AG04449 (cell line): ENCODE measurements at regions not wholly inside any gene's neighbourhood (a gene's known extent, or its start where the extent isn't known, plus 50 kb on each side); places are given as distances from the start of the nearest gene placed in this dataset.
"Not testable (repeated sequence)": the region's sequence is repeated elsewhere in the genome, so short reads cannot be mapped to it uniquely, and the experiment has no call there.

Source experiments
- CTCF ChIA-PET: fragments of 350-600 bp; formaldehyde crosslinking; extraction: SDS; loops from one replicate; lab custom pipeline; 2021; ENCODE audit warnings: antibody characterized with exemption; lab: Yijun Ruan, JAX
- POLR2A ChIA-PET: fragments of 400-600, 350-600 bp; formaldehyde crosslinking; extraction: SDS; loops from one replicate; lab custom pipeline; 2020; ENCODE audit warnings: antibody characterized with exemption, inconsistent platforms; lab: Yijun Ruan, JAX
- DNase-seq: peaks from one replicate; pipeline ENCODE4 v3.0.0-alpha.2; 2010; ENCODE audit warnings: low read depth, low spot score
- H3K4me3 ChIP-seq: 2 replicates; pipeline ENCODE4 v1.5.1; 2011; ENCODE audit warnings: low read depth, mild to moderate bottlenecking, control low read depth, low read length
- TF ChIP-seq, protein P1 (sequence below): IDR thresholded peaks from one replicate; pipeline ENCODE4 v1.5.1; 2011; ENCODE audit warnings: mild to moderate bottlenecking, moderate library complexity, low read length, control low read depth, inconsistent platforms; ENCODE audit not compliant: insufficient read depth; ENCODE audit errors: missing control alignments

DNA sequence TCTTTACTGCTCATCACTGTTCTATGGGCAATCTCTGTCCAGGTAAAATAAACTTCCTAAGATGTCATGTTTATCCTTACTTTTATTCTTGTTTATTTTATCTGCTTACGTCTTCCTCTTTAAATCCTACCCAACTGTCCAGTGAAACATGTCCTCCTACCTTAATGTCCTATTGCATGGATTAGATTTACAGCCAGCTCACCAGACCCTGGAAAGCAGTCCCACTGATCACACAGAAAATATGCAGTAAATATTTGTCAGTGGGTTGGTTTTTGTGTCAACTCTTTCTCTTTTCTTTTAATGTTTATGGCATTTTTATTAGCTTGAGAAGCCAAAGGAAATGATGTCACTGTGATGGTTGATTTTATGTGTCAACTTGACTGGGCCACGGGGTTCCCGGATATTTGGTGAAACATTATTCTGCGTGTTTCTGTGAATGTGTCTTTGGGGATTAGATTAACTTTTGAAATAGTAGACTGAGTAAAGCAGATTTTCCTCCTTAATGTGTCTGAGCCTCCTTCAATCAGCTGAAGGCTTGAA lies 258.3 kb downstream of the SRGAP2C start:
- ChIA-PET CTCF (no interaction called here), POLR2A (no interaction called here)
- no peak for DNase-seq

DNA sequence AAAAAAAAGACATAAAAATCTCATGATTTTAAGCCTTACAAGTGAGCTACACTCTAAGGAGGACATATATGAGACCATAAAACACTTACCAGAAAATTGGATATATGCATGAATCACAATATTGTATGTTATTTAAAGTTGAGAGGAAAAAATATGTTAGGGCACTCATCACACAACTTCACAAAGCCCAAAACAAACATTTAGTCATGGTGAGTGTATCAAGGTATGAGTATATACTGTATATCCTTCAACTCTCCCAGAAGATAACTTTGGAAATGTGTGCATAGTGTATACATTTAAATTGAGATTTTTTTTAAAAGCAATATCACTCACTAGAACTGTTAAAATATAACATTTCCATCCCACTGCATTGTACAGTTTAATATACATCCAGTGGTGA lies 259.3 kb downstream of the SRGAP2C start:
- no peak overlapping the region for H3K4me3 ChIP-seq
- ChIA-PET POLR2A (no interaction called here), CTCF (no interaction called here)
- TF ChIP-seq, protein P1, sequence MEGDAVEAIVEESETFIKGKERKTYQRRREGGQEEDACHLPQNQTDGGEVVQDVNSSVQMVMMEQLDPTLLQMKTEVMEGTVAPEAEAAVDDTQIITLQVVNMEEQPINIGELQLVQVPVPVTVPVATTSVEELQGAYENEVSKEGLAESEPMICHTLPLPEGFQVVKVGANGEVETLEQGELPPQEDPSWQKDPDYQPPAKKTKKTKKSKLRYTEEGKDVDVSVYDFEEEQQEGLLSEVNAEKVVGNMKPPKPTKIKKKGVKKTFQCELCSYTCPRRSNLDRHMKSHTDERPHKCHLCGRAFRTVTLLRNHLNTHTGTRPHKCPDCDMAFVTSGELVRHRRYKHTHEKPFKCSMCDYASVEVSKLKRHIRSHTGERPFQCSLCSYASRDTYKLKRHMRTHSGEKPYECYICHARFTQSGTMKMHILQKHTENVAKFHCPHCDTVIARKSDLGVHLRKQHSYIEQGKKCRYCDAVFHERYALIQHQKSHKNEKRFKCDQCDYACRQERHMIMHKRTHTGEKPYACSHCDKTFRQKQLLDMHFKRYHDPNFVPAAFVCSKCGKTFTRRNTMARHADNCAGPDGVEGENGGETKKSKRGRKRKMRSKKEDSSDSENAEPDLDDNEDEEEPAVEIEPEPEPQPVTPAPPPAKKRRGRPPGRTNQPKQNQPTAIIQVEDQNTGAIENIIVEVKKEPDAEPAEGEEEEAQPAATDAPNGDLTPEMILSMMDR: no peak
- DNase-seq: no peak

More for the DNA sequence above, 258.3 kb downstream of the SRGAP2C start:
- H3K4me3 ChIP-seq: no peak overlapping the region
- TF ChIP-seq, protein P1: no peak

DNA sequence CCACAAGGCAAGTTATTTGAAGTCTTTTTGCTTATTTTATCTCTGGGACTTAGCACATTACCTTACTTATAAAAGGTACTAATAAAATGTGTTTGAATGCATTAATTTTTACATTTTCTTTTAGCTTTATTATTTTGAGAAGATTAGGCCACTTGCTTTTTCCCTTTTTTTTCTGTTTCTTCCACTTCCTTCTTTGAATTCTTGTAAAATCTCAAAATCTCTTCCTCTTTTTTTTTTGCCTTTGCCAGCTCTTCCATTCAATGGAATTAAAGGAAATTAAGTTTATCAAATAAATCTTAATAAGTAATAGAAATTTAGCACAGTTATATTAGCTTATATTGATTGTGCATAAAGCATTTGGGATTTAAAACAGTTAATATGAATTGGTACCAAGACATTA lies 260.9 kb downstream of the SRGAP2C start:
- H3K4me3 ChIP-seq: no peak overlapping the region
- DNase-seq: no peak
- POLR2A ChIA-PET: no interaction called here
- CTCF ChIA-PET: interaction anchor here (2.6 kb wide), 1 partner anchor 10 kb away, joined by 9 read pairs; no protein-coding TSS in a partner anchor
- TF ChIP-seq, protein P1: no peak

DNA sequence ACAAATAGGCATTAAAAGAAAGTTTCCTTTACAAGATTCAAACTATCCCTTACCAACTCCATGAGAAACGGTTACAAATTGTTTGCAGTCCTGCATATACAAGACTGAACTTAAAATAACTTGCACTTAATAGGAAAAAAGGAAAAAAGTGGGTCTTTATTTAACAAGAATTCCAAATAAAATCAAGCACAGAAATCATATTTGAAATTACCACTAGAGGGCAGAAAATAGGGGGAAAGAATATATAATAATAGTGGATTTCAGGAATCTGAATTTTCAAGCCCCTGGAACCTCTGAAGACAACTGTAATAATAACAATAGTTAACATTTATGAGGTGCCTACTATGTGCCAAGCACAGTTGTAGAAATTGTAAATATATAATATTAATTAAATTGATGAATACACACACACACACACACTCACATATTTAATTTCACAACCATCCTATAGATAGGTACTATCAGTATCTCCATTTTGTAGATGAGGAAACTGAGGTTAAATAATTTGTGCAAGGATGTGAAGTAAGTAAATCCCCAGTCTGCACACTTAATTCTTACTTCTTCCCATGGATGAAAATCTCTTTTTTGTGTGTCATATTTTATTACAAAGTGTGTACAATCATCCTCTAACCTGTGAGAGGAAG lies 262.6 kb downstream of the SRGAP2C start:
- H3K4me3 ChIP-seq, POLR2A ChIA-PET, DNase-seq: not testable (repeated sequence)
- CTCF ChIA-PET: interaction anchor here (0.8 to 2.6 kb wide), 3 partner anchors 8 to 20 kb away, joined by 3 to 9 read pairs (median 7); no protein-coding TSS in a partner anchor

DNA sequence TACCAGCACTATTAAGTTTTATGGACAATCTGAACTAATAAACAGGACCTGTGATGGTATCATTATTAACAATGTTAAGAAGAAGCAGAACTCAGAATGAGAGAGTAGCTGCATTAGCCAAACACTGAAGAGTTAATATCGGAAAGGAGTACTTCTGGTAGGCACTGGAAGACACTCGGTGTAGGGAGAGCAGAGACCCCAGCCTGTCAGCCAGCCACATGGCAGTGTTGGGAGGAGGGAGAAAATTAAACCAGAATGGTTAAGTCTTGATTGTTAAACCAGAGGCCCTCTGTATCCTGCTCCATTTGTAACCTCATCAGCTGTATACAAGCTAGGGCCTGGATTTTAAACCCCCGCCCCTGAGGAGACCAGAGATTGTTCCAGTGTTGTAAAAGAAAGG lies 263.3 kb downstream of the SRGAP2C start:
- H3K4me3 ChIP-seq, POLR2A ChIA-PET, DNase-seq: not testable (repeated sequence)
- CTCF ChIA-PET: interaction anchor here (1.0 kb wide), 1 partner anchor 9 kb away, joined by 7 read pairs; no protein-coding TSS in a partner anchor

DNA sequence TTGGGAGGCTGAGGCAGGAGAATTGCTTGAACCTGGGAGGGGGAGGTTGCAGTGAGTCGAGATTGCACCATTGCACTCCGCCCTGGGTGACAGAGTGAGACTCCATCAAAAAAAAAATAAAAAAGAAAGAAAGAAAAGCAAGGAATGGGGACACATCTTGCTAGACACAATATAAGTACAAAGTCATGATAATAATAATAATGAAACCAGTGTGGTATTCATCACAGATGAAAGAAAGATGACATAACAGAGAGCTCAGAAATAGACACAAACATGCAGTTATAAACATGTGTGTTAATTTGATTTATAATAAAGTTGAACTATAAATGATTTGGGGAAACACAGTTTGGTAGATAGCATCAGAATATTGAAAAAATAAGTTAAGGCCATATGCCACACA lies 264.1 kb downstream of the SRGAP2C start:
- DNase-seq: no peak
- H3K4me3 ChIP-seq: no peak overlapping the region
- ChIA-PET POLR2A (no interaction called here), CTCF (interaction anchor here (0.6 kb wide), 1 partner anchor 10 kb away, joined by 3 read pairs; no protein-coding TSS in a partner anchor)
- TF ChIP-seq, protein P1: no peak

DNA sequence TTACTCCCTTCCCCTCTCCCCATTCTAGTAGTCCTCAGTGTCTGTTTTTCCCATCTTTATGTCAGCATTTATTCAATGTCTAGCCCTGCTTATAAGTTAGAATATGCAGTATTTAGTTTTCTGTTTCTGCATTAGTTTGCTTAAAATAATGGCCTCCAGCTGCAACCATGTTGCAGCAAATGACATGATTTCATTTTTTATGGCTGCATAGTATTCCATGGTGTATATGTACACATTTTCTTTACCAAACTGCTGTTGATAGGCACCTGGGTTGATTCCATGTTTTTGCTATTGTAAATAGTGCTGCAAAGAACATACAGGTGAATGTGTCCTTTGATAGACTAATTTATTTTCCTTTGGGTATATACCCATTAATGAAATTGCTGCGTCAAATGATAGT lies 267.7 kb downstream of the SRGAP2C start:
- H3K4me3 ChIP-seq: no peak overlapping the region
- ChIA-PET POLR2A (no interaction called here), CTCF (no interaction called here)
- TF ChIP-seq, protein P1: no peak
- DNase-seq: no peak
